ENCODE measurements at regions not wholly inside any gene's neighbourhood (a gene's known extent, or its start where the extent isn't known, plus 50 kb on each side); places are given as distances from the start of the nearest gene placed in this dataset.

DNA sequence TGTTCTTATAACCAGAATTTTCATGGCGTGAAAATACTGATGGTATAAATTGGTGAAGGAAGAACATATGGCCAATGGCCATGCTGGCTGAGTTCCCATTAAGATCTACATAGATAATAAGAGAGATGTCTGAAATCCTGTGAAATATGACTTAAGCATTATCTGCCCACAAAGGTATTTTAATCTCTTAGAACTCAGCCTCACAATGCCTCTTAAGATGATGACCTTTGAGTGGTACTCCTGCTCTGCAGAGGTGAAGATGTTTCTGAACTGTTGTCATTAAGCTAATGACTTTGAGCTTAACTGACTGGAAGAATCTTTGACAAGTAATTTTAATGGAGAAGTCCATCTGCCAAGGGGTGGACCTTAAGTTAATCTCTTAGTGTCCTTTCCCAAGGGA is 148.7 kb downstream of the ZNF326 start:
- DNase-seq (ENCODE audit: low read depth, low spot score), result no peak

DNA sequence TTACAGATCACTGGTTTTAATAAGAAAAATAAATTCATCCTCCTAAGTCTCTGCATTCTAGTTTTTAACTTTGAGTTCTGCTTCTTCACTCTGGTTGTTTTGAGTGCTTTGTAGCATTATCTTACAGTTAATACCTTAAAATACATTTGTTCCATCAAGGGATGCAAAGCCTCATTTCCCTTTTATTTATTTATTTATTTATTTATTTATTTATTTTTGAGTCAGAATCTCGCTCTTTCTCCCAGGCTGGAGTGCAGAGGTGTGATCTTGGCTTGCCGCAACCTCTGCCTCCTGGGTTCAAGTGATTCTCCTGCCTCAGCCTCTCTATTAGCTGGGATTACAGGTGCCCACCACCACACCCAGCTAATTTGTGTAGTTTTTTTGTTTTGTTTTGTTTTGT is 147.8 kb downstream of the ZNF326 start:
- no peak for DNase-seq (ENCODE audit: low read depth, low spot score)

DNA sequence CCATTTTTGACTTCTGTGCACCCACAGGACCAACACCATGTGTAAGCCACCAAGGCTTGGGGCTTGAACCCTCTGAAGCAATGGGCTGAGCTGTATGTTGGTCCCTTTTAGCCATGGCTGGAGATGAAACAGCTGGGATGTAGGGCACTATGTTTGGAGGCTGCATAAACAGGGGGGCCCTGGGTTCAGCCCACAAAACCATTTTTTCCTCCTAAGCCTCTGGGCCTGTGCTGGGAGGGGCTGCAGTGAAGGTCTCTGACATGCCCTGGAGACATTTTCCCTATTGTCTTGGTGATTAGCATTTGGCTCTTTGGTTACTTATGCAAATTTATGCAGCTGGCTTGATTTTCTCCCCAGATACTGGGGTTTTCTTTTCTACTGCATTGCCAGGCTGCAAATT is 144.9 kb downstream of the ZNF326 start:
- DNase-seq (ENCODE audit: low read depth, low spot score), result no peak

DNA sequence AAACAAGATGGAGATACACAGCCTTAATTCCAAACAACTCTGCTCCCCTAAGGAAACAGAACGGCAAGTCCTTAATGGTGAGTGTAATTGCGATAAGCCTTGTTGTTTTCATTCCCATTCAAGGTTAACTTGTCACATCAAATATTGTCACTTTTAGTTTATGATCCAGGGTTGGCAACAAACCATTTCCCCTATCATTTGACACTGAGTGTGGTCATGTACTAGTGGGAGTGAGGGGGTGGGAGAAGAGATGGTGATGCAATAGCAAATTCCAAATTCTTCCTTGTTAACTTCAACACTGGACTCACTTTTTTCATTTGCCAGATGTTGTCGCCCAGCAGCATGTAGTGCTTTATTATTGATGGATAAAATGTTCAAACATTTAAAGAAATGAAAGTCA is 140.4 kb downstream of the ZNF326 start:
- no peak for DNase-seq (ENCODE audit: low read depth, low spot score)

DNA sequence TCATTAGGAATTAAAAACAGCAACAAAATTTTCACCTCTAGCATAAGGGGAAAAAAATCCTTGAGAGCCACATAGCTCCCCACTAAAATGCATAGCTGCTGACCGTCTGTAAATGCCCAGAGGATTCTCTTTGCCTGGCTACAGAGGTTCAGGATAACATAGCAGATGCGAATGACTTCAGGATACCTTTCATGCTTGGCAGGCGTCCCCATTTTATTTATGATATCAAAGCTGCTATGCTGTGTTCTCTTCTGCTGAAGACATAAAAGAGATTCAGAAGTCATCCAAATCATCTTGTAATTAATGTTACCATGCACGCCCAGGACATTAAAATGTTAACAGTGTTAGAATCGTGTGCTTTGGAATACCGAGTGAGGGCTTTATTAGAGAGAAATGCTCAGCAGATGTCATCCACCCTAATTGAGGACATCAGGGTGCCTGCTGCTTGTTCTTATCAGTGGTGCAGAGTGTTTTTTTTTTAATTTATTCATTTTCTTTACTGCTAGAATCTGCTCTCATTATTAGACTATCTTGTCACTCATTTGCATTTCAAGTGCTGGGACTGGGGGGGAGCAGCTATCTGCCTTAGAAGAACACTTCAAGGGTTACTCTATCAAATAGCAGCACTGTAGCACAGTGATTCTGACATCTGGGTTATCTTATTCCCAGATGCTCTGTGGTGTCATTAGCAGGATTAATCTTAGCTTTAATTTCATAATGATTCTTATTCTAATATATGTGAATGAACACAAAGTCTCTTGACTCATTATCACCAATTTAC is 139.5 kb downstream of the ZNF326 start:
- no peak for DNase-seq (ENCODE audit: low read depth, low spot score)

DNA sequence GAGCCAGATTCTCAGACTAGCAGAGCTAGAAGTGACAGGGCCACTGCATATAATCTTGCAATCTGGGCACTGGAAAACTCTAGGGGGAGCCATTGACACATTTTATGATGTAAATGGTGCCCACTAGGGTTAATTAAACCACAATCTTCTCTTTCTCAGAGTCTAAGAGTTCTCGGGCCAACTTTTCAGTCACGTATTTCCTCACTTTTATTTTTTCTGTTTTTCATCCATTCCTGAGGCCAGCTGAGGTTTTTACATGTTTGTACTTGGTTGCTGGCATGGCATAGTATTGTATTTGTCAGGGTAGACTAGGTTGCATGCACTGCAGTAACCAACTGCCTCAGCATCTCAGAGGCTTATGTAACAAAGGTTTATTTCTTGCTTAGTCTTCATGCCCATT is 138.2 kb downstream of the ZNF326 start:
- DNase-seq (ENCODE audit: low read depth, low spot score), result no peak

DNA sequence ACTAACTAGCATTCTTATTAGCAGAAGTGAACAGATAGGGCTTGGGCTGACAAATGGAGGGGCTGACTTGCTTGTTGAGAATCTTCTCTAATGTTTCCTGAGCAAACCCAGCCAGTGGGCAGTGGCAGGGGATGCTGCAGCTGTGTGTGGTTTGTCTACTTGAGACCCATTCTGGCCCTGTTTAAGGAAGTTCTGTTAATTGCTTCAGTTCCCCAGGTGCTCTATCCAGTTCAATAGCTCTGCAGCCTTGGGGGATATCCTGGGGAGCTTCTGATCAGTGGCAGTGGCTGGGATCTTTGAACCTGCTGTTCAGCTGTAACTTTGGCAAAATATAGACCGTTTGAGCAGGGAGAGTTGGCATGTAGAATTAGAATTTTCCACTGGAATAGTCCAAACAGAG is 137.4 kb downstream of the ZNF326 start:
- no peak for DNase-seq (ENCODE audit: low read depth, low spot score)

DNA sequence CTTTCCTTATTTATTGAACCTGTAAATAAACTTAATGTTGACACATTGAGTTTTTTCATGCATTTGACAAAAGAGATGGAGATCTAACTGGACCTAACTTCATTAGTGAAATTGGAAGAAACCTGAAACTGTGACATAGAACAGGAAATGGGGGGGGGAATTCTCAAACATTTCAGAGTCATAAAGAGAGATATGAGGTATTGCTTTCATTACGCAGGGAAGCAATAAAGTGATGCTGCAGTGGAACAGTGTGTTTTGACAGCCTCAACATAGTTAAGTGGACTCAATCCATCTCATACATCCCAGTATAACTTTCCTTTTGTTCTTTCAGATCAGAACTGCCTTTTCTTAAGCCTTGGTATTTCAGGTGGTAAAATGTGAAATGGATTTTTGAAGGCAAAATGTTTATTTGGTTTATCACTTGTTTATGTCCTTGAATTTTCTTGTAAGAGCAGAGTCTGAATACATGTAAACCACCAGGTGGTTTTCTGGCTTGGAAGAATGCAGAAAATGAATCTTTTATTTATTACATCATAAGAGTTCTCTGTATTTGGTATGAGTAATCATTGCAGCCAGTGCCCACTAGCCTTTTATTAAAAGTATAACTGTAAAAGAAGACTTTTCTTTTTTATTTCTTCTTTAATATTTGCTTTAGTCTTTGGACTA is 132.5 kb downstream of the ZNF326 start:
- DNase-seq (ENCODE audit: low read depth, low spot score), result no peak

DNA sequence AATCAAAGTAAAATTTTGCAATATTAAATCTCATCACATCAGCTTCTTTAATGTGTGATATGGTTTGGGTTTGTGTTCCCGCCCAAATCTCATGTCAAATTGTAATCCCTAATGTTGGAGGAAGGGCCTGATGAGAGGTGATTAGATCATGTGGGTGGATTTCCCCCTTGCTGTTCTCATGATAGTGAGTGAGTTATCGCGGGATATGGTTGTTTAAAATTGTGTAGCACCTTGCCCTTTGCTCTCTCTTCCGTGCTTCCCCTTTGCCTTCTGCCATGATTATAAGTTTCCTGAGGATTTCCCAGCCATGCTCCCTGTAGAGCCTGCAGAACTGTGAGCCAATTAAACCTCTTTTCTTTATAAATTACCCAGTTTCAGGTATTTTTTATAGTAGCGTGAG is 131.9 kb downstream of the ZNF326 start:
- DNase-seq (ENCODE audit: low read depth, low spot score), result no peak

DNA sequence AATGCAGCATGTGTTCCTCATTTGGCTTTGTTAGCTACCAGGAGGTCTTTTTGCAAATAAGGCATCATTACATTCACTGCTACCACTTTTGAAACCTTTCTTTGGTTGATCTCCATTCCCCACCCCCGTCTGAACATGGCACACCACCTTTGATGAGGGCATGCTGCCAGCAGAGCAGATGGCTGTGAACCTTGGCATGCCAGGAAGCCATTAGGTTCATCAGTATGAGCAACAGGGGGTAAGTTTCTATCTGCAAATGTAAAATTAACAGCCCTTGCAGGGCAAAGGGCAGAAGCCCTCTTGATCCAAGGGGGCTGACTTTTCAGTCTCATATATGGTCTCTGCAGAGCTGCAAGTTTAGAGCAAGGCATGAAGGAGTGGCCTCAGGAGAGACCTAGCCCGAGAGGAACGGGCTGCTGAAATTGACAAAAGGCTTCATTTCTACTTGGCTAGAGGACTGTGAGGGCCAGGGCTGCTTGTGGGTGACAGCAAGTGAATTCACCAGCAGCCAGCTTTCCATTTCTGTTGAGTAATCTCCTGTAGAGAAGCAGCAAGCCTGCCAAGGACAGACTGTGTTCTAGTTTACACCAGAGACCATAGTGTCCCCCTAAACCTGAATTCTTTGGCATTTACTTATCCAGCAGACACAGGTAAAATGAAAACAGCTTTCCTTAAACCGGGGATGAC is 127.9 kb downstream of the ZNF326 start:
- DNase-seq (ENCODE audit: low read depth, low spot score), result no peak

DNA sequence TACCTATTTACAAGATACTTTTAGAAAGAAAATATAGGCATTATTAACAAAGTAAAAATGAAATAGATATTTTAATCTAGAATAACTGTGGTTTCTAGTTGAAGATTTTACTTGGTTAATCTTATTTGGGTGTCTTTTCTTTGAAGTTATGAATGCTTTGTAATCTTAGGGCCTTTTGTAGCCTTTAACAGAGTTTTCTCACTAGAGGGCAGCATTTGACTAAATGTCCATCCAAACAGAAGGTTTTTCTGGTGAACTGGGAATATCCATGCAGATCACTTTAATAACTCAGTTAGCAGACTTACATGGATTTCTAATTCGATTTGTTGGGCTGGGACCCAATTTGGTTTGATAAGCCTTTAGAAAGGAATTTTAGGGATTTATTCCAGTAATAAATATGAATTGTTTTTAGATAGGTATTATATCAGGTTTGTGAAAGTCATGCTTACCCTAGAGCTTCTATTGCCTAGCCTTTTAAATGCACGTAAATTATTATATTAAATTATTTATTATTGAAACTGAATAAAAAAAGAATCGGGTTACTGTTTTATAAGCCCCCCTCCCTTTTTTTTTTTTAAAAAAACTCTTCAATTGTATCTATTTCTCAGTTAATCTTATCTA is 119.7 kb downstream of the ZNF326 start:
- peak; percentile 12 for DNase-seq (ENCODE audit: low read depth, low spot score)

DNA sequence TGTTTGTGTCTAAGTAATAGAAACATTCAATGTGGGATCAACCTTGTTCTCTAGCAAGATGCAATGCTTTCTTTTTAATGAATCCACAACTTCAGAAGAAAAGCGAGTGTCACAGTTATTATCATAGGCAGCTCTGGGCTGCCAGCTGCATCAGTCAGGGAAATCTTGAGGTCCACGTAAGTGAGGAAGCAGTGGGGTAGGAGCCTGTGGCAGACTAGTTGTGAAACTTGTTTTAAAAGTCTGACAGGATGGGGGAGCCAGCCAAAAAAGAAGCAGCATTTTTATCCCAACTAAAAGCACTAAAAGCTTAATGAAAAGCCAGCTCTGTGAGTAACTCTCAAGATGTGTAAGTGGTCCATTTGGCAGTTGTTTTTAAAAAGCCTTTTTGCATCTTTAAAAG is 113.1 kb downstream of the ZNF326 start:
- DNase-seq (ENCODE audit: low read depth, low spot score), result no peak

DNA sequence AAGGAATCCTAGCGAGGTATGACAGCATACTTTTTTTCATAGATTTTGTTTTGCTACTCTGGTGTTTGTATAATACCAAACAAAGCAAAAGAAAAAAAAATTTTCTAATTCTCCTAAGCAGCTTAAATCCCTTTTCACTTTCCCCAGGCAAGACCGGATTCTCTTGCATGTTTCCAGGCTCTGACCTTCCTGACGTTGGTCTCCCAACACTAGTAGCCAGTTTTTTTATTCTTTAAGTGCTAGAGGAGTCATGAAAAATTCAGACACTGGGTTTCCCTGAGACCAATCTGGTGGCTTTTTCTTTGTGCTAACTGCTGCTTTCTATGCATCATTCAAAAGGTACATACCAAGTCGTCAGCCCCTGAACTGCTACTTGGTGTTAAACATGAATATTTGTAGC is 111.4 kb downstream of the ZNF326 start:
- no peak for DNase-seq (ENCODE audit: low read depth, low spot score)

DNA sequence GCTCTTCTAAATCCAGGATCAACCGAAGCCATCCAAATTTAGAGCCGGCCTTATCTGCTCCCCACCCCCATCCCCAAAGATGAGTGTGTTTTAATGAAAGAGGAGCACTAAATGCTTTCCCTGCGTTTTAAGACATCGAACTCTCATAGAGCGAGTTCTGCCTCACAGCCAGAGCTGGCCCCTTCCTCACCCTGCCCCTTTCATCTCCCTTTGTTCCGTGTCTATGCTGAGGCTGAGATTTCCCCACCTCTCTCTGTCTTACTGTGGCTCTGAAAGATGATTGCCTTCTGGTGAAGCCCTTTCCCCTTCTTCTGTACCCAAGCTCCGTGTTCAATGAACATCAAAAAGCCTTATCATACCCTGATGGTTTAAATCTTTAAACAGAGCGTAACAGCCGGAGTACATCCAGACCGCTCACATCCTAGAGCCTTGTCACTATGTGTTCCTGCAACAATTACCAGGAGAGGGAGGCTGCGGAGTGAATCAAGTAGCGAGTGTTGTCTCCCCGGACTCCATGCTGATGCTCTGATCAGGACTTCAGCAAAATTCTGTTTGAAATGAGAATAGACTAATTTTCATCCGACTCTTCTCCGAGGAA is 110.1 kb downstream of the ZNF326 start:
- no peak for DNase-seq (ENCODE audit: low read depth, low spot score)

DNA sequence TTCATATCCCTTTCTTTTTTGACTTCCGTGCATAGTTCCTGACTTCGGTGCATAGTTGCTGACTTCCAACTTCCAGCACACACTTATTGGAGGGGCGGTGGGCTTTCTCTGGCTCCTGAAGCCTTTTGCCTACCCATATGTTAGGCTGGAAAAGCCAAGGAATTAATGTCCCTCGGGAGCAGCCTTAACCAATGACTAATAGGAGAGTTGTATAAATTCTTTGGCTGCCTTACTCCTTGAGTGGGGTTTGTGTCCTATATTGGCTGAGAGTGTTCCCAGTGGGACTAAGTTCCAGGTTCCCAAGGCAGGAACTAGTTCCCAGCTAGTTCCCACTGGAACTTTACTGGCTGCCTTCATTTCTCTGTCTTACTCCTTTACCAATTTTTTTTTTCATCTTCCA is 105.7 kb downstream of the ZNF326 start:
- no peak for DNase-seq (ENCODE audit: low read depth, low spot score)

DNA sequence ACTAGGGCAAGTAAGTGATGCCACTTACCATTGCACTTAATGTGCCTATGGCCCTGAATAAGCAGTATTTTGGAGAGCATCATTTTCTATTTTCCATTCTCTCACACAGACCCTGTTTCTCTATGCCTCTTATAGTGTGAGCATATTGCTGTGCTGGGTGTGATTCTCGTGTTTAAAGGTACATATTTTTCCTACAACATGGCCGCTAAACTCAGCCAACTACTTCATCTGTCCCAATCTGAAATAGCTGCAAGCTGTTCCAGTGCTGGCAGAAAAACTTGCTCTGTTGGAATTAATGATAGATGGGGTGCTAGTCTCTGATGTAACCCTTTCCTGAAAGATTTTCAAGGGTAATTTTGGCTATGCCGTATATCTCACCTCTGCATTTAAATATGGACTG is 97.5 kb downstream of the ZNF326 start:
- no peak for DNase-seq (ENCODE audit: low read depth, low spot score)

Data from iPS DF 19.7 (cell line).